AG10803 (cell line): ENCODE measurements at regions not wholly inside any gene's neighbourhood (a gene's known extent, or its start where the extent isn't known, plus 50 kb on each side); places are given as distances from the start of the nearest gene placed in this dataset.

Source experiments
- DNase-seq: peaks from one replicate; pipeline ENCODE4 v3.0.0; 2010; ENCODE audit warnings: low read depth
- H3K4me3 ChIP-seq: 2 replicates; pipeline ENCODE4 v1.5.1; 2011; ENCODE audit warnings: mild to moderate bottlenecking, low read length, control low read depth
- CTCF ChIP-seq: conservative IDR thresholded peaks from 2 replicates; pipeline ENCODE4 v1.5.1; 2011; ENCODE audit warnings: mild to moderate bottlenecking, low read length, control low read depth, inconsistent platforms

DNA sequence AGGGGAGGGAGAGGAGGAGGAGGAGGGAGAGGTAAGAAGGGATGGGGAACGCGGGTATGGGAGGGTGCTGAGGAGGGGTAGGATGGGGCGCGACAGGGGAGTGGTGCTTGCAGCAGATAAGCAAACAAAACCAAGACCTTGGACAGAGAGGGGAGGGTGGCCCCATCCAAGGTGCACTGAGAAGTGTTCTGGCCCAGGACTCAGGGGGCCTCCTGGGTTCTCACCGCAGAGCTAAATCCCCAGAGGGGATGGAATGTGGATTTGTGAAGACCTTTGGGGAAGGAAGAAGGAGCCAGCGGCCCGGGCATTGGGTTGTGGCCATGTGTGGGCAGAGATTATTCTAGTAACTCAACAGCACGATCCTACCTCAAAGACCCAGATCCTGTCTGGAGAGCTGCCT is 90.9 kb upstream of the LINC01488 start:
- H3K4me3 ChIP-seq, result no peak overlapping the region
- TF ChIP-seq CTCF, result no peak
- DNase-seq, result no peak

DNA sequence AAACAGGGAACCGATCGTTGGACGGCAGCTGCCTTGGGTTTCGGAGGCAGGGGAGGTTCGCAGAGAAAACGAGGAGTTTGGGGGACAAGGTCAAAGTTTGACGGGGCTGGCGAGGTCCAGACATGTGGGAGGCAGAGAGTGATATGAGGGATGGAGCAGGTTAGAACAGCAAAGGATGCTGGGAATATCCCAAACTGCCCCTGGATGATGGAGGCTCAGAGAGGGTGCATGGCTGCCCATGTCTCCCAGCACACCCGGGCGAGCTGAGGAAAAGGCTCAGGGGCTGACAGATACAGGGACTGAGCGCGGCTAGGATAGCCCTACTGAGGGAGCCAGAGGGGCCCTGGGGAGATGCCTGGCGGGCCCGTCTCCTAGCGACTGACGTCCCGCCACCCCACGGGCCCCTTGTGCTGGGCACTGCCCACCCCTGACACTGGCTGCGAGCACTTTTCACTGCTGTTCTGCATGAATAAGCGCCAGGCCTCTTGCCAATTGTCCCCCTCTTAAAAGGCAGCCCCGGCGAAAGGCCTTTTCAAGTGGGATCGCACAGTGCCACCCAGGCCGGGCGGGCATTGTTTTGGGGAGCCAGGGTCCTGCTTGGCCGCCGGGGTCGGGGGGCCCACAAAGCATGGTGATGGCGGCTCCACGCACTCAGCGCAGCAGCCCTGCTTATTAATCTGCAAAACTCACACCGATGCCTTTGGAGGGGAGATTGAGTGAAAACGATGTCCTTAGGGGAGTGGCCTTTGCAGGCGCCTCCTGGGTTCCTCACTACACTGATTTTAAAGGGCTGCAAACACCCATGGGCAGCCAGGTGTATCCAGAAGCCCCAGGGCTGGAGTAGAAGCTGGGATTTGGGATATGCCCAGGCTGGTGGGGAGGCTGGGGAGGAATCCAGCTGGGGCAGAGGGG is 90.0 kb upstream of the LINC01488 start:
- no peak overlapping the region for H3K4me3 ChIP-seq
- no peak for TF ChIP-seq CTCF
- DNase-seq, result no peak

- no peak overlapping the region for H3K4me3 ChIP-seq
- no peak for TF ChIP-seq CTCF
- DNase-seq, result no peak
These were observed 89.3 kb upstream of the LINC01488 start for GRCh38 chr11:69392104-69392653.

- DNase-seq, result no peak
- TF ChIP-seq CTCF, result no peak
- H3K4me3 ChIP-seq, result no peak overlapping the region
These were observed 88.2 kb upstream of the LINC01488 start for GRCh38 chr11:69393178-69393832.

GRCh38 chr11:69393865-69394233 is 87.6 kb upstream of the LINC01488 start:
- no peak for DNase-seq
- H3K4me3 ChIP-seq, result no peak overlapping the region
- no peak for TF ChIP-seq CTCF

DNA sequence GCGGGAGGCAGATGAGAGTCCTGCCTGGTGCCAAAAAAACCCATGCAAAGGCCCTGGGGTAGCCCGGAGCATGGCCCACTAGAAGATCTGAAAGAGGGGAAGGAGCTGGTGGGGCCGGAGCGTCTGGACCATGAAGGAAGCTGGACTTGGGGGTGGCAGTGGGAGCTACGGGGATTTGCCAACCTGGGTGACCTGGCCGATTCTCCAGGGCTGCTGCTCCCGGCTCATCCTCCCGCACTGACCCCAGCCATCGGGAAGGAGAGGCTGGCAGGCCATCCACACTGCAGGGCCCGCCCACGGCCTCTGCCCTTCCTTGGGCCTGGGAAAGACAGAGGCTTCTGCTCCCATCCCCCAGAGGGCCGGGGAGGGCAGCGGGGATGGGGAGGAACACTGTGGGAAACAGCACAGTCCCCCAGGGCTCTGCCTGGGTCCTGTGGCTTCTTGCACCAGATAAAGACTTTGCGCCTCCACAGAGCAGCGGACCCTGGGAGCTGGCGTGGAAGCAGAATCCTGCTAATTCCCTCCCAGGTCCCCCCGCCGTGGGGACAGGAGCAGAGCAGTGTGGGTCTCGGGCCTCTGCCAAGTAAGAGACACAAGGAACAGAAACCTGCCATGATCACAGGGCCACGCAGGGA is 87.1 kb upstream of the LINC01488 start:
- TF ChIP-seq CTCF, result no peak

More for the DNA sequence above, 87.1 kb upstream of the LINC01488 start:
- DNase-seq, result no peak
- H3K4me3 ChIP-seq, result no peak overlapping the region
